LHCN-M2 (cell line): ENCODE measurements at regions not wholly inside any gene's neighbourhood (a gene's known extent, or its start where the extent isn't known, plus 50 kb on each side); places are given as distances from the start of the nearest gene placed in this dataset.
A peak's percentile ranks its signal among the peaks of the same experiment; 100 is the strongest.

Source experiments
- DNase-seq: peaks from one replicate; pipeline ENCODE4 v3.0.0-alpha.2; 2012; ENCODE audit warnings: low read depth

DNA sequence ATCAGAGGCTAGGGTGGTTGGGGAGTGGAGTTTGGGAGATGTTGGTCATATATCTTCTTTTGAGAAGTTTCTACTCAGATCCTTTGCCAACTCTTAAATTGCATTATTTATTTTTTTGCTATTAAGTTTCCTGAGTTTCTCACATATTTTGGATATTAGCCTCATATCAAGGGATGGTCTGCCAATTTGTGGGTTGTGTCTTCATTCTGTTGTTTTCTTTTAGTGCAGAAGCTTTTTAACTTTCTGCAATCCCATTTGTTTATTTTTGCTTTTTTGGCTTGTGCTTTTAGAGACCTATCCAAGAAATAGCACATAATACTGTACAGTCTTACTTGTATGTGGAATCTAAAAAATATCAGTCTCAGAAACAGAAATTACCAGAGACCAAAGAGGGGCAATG, 509.2 kb upstream of the HS3ST1 start:
- no peak for DNase-seq

DNA sequence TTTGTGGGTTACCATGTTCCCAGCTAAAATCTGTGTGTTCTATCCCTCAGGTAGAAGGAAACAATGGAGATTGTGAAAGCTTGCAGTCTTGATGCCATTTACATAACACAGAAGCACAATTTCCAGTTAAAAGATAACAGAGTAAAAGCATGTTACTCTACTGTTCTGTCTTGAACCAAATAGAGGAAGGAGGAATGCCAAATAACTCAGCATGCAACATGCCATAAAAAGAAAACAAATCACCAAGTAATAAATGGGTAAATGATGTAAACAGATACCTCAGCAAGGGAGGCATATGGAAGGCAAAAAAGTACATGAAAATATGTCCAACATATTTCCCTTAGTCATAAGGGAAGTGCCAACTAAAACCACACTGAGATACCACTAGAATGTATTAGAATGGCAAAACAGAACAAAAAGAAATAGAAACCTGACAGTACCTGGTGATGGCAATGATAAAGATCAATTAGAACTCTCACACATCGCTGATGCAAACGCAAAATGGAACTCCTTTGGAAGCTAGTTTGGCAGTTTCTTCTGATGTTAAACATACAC, 502.6 kb upstream of the HS3ST1 start:
- DNase-seq: no peak

- DNase-seq: no peak
Measured at GRCh38 chr4:11929080-11929479, 500.4 kb upstream of the HS3ST1 start.

GRCh38 chr4:11919316-11919715, 490.6 kb upstream of the HS3ST1 start:
- DNase-seq: no peak

DNA sequence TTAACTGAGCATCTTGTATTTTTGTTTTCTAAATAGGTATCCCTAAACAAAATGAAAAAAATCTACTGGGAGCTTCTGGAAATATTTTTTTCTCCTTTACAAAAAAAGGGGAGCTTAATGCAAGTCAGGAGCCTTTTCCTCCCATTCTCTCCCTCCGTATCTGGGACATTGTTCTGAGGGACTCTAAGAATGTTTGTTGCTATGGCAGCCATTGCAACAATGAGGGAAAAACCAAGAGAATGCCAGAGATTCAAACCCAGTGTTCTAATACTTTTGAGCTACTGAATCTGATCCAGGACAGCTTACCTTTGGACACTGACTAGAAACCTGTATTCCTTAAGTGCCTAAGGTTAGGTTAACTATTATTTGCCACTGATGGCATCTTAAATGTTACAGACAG, 485.7 kb upstream of the HS3ST1 start:
- DNase-seq: peak; percentile 3

DNA sequence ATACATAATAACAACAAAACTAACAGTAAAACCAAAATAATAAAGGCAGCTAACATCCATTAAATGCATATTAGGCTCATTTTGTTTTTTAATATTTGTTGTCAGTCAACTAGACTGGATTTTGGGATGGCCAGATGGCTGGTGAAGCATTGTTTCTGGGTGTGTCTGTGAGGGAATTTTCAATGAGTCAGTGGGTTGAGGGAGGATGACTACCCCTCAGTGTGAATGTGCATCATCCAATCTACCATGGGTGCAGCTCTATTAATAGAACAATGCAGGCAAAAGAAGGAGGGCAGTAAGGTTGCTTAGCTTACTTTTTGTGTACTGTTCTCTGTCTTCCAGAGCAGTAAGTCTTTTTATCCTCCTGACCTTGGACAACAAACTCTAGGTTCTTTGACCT, 484.2 kb upstream of the HS3ST1 start:
- peak; percentile 70 for DNase-seq

DNA sequence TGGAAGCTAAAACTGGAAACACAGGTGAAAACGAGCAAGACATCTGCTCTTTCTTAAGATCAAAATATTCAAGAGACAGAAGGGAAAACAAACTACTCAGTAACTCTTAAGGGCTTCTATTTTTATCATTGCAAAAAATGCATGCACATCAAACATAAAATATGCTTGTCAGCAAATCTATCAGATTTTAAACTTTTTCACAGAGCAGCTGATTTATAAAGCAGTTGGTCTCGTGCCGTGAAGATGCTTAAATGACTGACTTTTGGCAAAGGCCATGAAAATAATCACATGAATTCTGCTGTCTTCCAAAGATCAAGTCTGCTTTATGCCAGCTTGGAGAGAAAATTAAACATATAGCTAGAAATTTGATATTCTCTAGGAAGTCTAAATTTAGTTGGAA, 482.1 kb upstream of the HS3ST1 start:
- no peak for DNase-seq

DNA sequence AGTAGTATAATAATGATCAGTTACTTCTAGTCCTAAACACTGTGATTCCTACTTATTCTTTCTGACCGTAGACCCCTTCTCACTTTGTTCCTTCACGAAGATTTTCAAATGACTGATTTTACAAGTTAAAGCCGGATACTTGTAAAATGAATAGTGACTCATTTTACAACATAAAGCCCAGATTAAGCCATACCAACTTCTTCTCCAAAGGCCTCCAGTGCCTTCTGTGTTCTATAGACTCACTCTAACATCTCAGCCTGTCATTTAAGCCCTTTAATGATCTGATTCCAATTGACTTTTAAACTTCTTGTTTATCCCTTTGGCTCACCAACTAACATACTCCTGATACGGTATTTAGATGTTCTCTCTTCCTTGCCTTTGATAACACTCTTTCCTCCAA, 480.0 kb upstream of the HS3ST1 start:
- no peak for DNase-seq

GRCh38 chr4:11908205-11908604, 479.5 kb upstream of the HS3ST1 start:
- DNase-seq: no peak

DNA sequence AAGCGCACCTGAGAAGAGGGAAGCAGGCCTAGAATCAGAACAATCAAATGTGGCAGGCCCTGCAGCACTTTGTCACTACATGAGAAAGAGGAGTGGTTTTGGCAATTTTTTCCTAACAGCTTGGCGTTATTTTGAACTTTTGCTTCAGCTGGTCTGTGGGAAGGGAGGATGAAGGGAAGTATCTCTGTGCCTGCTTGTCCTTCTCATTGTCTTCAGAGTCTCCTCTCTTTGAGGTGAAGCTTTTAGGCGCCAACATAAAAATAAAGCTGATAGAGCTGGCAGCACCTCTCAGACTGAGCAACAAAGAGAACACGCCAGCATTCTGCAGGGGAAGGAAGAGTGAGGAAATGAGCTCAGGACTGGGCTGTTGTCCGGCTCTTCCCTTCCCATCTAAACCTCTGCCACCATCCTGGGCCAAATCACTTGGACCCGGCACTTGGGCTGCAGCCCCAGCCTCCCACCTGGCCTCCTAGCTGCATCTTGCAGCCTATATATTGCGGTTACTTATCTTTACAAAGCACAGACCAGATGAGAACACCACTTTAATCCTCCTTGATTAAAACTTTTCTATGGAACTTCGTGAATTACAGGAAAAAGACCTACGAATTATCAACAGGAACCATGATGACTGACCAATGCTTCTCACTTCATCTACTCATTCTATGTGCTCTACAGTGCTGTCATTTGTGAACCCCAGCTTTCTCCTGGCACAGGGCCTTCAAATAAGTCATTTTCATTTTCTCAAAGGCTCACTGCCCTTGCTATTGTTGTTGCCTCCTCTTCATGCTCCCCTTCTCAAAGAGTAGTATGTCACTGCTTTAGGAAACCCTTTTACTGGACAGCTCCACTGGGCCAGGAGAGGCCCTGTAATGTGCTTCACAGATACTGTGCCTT, 476.4 kb upstream of the HS3ST1 start:
- DNase-seq: no peak

GRCh38 chr4:11904117-11904535, 475.4 kb upstream of the HS3ST1 start:
- DNase-seq: no peak

DNA sequence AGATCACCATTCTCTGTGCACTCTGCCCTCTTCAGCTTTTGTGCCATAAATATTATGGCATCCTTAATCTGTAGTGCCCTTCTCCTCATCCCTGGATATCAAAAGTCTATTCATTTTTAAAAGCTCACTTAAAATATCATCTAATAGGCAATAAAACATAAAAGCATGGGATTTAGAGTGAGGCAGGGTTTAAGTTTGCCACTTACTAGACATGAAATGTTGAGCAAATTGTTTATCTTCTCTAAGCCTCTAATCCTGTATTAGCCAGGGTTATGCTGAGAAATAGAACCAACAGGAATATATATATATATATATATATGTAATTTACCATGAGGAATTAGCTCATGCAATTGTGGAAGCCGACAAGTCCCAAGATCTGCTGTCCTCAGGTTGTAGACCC, 472.4 kb upstream of the HS3ST1 start:
- DNase-seq: no peak

GRCh38 chr4:11900359-11900758, 471.7 kb upstream of the HS3ST1 start:
- no peak for DNase-seq

DNA sequence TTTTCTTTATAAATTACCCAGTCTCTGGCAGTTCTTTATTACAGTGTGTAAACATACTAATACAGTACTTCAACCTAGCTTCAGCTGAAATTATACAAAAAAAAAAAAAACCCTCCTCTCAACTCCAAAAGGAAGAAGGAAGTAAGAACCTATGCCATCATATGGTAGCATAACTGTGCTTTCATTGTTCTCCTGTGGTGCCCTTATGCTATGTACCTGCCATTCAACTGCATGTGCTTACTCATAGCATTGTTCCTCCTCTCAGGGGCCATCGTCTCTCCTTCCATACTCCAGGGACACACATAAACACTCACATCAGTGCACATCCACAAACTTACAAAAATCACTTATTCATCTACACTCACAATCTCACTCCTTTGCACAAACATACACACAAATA, 470.1 kb upstream of the HS3ST1 start:
- DNase-seq: no peak

- DNase-seq: no peak
Measured at GRCh38 chr4:11895766-11896165, 467.1 kb upstream of the HS3ST1 start.

DNA sequence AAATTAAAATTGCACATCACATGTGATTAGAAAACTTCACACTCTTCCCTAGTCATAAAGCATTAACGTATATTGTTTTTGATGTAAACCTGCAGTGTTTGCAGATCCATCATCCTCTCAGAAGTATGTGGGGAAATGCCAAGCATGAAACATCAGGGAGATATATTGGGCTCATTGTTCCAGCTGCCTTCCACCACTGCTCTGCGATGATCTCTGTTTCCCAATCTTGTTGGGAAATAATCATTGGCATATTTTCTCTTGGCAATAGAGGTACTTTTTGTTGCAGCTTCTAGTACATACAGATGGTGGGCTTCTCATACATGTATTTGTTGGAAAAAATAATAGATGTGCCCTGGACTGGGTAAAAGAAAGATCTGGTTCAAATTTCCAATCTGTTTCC, 466.3 kb upstream of the HS3ST1 start:
- DNase-seq: no peak

DNA sequence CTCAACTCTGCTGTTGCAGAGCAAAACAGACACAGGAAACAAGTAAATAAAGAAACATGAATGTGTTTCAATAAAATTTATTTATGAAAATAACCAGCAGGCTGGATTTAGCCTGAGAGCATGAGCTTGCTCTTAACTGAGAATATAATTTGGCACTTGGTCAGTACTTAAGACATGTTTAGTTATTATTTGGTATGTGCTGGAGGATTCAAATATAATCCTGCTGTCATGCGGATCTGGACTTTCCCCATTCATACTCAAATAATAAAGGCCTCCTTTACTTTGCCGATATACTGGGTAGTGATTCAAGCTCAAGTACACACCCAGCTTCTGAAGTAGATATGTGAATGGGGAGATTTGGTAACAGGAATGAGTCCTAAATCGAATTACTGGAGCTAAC, 465.5 kb upstream of the HS3ST1 start:
- no peak for DNase-seq

DNA sequence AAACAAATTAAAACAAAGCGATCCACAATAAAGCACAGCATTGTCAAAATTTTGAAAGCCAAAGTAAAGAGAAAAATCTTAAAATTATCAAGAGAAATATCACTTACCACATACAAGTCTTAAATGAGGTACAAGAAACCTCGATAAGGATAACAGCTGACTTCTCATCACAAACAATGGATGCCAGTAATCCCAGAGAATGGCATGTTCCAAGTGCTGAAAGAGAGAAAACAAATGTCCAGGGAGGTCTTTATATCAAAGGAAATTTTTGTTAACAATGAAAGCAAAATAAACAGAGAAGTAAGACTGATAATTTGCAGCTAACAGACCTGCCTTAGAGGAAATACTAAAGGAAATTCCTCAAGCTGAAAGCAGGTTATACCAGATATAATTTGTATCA, 460.4 kb upstream of the HS3ST1 start:
- no peak for DNase-seq

DNA sequence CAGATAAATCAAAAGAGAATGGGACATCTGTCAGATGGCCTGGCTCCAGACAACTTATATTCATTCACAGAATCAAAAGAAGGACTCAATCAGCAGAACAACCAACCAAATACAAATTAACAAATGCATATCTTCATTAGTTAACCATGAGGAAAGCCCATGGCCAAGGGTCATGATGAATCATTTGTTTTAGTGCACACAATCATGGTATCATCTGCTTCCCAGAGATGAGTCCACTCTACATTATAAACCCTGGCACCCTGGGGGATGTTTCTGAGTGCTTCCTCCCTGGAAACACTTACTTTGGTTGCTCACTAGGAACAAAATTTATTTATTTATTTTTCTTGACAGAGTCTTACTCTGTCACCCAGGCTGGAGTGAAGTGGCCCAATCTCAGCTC, 453.3 kb upstream of the HS3ST1 start:
- no peak for DNase-seq

GRCh38 chr4:11881364-11881763, 452.7 kb upstream of the HS3ST1 start:
- DNase-seq: no peak

GRCh38 chr4:11878241-11878640, 449.5 kb upstream of the HS3ST1 start:
- DNase-seq: no peak

- DNase-seq: no peak
Measured at GRCh38 chr4:11876104-11876503, 447.4 kb upstream of the HS3ST1 start.

DNA sequence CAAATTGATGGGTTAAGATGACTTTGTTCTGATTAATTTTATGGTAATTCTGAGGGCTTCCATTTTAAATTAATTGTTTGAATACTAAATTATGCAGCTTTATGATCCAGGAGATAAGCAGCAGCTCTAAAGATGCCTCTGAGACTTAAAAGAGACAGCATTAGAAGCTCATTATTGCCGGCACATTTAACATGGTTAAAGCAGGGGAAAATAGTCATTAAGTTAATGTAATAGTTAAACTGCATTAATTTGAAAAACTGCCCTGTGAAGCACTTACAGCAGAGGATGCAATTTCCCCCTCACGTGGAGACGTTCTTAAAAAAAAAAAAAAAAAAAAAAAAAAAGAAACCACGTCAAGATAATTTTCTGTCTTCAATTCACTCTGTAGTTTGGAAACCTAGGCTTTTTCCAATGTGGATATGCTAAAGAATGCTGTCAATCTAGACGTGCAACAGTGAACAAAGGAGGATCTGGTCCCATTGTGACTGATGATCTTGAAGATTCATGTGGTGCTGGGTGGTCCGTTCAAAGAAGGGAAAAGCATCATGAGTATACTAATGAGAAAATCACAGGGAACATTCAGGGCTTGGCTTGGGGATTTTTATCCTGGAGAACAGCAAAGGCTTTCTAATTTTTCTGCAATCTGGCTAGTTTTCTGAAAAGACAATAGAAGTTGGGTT, 440.6 kb upstream of the HS3ST1 start:
- no peak for DNase-seq
